Mesenchymal stem cell (in vitro differentiated cells and primary cell): ENCODE measurements at regions not wholly inside any gene's neighbourhood (a gene's known extent, or its start where the extent isn't known, plus 50 kb on each side); places are given as distances from the start of the nearest gene placed in this dataset.

ENCODE experiments used
- DNase-seq: peaks from one replicate; pipeline ENCODE4 v3.0.0-alpha.2; 2013
- H2AFZ ChIP-seq: one replicate; pipeline ENCODE4 v1.6.1; 2013; ENCODE audit warnings: low read depth, mild to moderate bottlenecking, control low read depth, inconsistent platforms, low read length, moderate library complexity
- H2AK5ac ChIP-seq: 2 replicates; pipeline ENCODE4 v1.6.1; 2013; ENCODE audit warnings: low read length, moderate library complexity, mild to moderate bottlenecking, inconsistent platforms; ENCODE audit not compliant: severe bottlenecking
- H2BK120ac ChIP-seq: one replicate; pipeline ENCODE4 v1.6.1; 2013; ENCODE audit warnings: low read depth, mild to moderate bottlenecking, inconsistent platforms, low read length, moderate library complexity
- H2BK12ac ChIP-seq, 2 experiments: one replicate each; pipeline ENCODE4 v1.6.1; 2013; ENCODE audit warnings: inconsistent platforms in 2 of 2, low read length in 2 of 2, mild to moderate bottlenecking in 2 of 2, moderate library complexity in 2 of 2, control low read depth in 1 of 2
- H2BK15ac ChIP-seq: one replicate; pipeline ENCODE4 v1.6.1; 2013; ENCODE audit warnings: mild to moderate bottlenecking, low read depth, inconsistent platforms; ENCODE audit not compliant: poor library complexity, severe bottlenecking
- H2BK5ac ChIP-seq: 2 replicates; pipeline ENCODE4 v1.6.1; 2013; ENCODE audit warnings: low read depth, mild to moderate bottlenecking, low read length, control low read depth, inconsistent platforms; ENCODE audit not compliant: poor library complexity, severe bottlenecking
- H3K14ac ChIP-seq, 2 experiments: one replicate each; pipeline ENCODE4 v1.6.1; 2013; ENCODE audit warnings: inconsistent platforms in 2 of 2, low read length in 2 of 2, control low read depth in 1 of 2, mild to moderate bottlenecking in 1 of 2, moderate library complexity in 1 of 2
- H3K18ac ChIP-seq, 2 experiments: one replicate each; pipeline ENCODE4 v1.6.1; 2013; ENCODE audit warnings: inconsistent platforms in 2 of 2, low read length in 2 of 2, control low read depth in 1 of 2, low read depth in 1 of 2, mild to moderate bottlenecking in 1 of 2
- H3K23ac ChIP-seq, 2 experiments: one replicate each; pipeline ENCODE4 v1.6.1; 2013; ENCODE audit warnings: inconsistent platforms in 2 of 2, low read length in 2 of 2, mild to moderate bottlenecking in 2 of 2, moderate library complexity in 2 of 2, control low read depth in 1 of 2
- H3K27ac ChIP-seq: 2 replicates; pipeline ENCODE4 v1.5.1; 2013; ENCODE audit warnings: mild to moderate bottlenecking, moderate library complexity, low read length, control low read depth, inconsistent platforms; ENCODE audit not compliant: poor library complexity, severe bottlenecking
- H3K27me3 ChIP-seq, 2 experiments: 2 replicates each; pipeline versions ENCODE4 v1.6.1 to v1.7.0; 2013; ENCODE audit warnings: low read length in 2 of 2, mild to moderate bottlenecking in 2 of 2, moderate library complexity in 2 of 2, control low read depth in 1 of 2, inconsistent platforms in 1 of 2; ENCODE audit not compliant: control insufficient read depth in 1 of 2, insufficient read depth in 1 of 2
- H3K36me3 ChIP-seq, 2 experiments: 2 replicates each; pipeline versions ENCODE4 v1.6.1 to v1.7.0; 2013; ENCODE audit warnings: low read length in 2 of 2, control low read depth in 1 of 2, inconsistent platforms in 1 of 2, low read depth in 1 of 2, mild to moderate bottlenecking in 1 of 2; ENCODE audit not compliant: insufficient read depth in 2 of 2, control insufficient read depth in 1 of 2
- H3K4ac ChIP-seq, 2 experiments: one replicate each; pipeline ENCODE4 v1.6.1; 2013; ENCODE audit warnings: inconsistent platforms in 2 of 2, low read length in 2 of 2, mild to moderate bottlenecking in 2 of 2, moderate library complexity in 2 of 2, control low read depth in 1 of 2, low read depth in 1 of 2
- H3K4me1 ChIP-seq: 2 replicates; pipeline ENCODE4 v1.6.1; 2013; ENCODE audit warnings: low read depth, low read length, control low read depth; ENCODE audit not compliant: control insufficient read depth, insufficient read depth
- H3K4me2 ChIP-seq: 2 replicates; pipeline ENCODE4 v1.6.1; 2013; ENCODE audit warnings: low read length, mild to moderate bottlenecking, inconsistent platforms; ENCODE audit not compliant: poor library complexity, severe bottlenecking
- H3K4me3 ChIP-seq, 2 experiments: 2 replicates each; pipeline versions ENCODE4 v1.5.1 to v1.7.0; 2013; ENCODE audit warnings: low read length in 2 of 2, mild to moderate bottlenecking in 2 of 2, control low read depth in 1 of 2, low read depth in 1 of 2; ENCODE audit not compliant: insufficient read depth in 1 of 2
- H3K79me1 ChIP-seq: replicated peaks from 2 replicates; pipeline ENCODE4 v1.6.1; 2013; ENCODE audit warnings: mild to moderate bottlenecking, control low read depth, low read length, inconsistent platforms; ENCODE audit not compliant: poor library complexity, severe bottlenecking
- H3K9ac ChIP-seq: 2 replicates; pipeline ENCODE4 v1.7.0; 2013; ENCODE audit warnings: mild to moderate bottlenecking, low read length, moderate library complexity
- H3K9me3 ChIP-seq: 2 replicates; pipeline ENCODE4 v1.7.0; 2013; ENCODE audit warnings: mild to moderate bottlenecking, low read length; ENCODE audit not compliant: control insufficient read depth
- H4K8ac ChIP-seq: one replicate; pipeline ENCODE4 v1.6.1; 2013; ENCODE audit warnings: inconsistent platforms, mild to moderate bottlenecking, low read length, moderate library complexity
- H4K91ac ChIP-seq: one replicate; pipeline ENCODE4 v1.6.1; 2013; ENCODE audit warnings: mild to moderate bottlenecking, low read length, inconsistent platforms
- WGBS: methylation state at CpG from one replicate; pipeline ENCODE4 v1.1.7; 2013; ENCODE audit warnings: mixed read lengths; 5-methylcytosine and 5-hydroxymethylcytosine counted together

DNA sequence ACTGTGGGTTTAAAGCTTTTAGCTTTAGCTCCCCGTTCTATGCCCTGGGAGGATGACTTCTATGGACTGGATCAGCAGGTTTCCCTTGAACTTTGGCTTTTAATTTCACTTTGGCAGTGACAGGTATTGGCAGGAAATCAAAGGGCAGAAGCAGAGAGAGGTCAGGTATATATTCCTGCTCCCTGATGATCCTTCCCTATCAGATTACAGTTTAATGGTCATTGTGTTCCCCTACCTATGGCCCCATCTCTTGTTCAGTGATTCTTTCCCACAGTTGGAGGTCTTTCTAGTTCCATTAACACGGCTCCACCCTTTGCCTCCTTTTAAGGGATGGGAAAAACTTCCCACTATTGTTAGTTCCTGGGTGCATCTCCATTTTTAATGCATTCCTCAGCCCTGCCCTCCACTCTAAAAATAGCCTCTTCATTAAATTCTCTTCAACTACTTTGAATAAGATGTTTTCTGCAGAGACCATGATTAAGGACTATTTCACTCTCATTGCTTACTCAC lies 107.8 kb upstream of the TMEM47 start:
- Histone ChIP-seq H3K4ac (no peak overlapping the region), H3K18ac (no peak overlapping the region), H3K9me3 (no peaks in the 10 kb centered on the region), H4K8ac (no peak overlapping the region), H3K9ac (no peak overlapping the region), H2AK5ac (no peak overlapping the region), H2BK15ac (no peak overlapping the region), H2AFZ (no peak overlapping the region), H3K27me3 (no peaks in the 10 kb centered on the region), H3K27ac (no peak overlapping the region), H3K14ac (no peak overlapping the region), H3K36me3 (no peaks in the 10 kb centered on the region), H4K91ac (no peak overlapping the region), H2BK120ac (no peak overlapping the region), H3K4me1 (no peaks in the 10 kb centered on the region), H2BK12ac (no peak overlapping the region), H3K79me1 (no peaks in the 10 kb centered on the region), H3K4me2 (no peak overlapping the region), H3K23ac (no peak overlapping the region), H3K4me3 (no peak overlapping the region), H2BK5ac (no peak overlapping the region)
- 61% methylated on average over 2 of the region's 2 CpGs for WGBS
- DNase-seq = no peak

GRCh38 chrX:34768290-34768689 lies 111.2 kb upstream of the TMEM47 start:
- Histone ChIP-seq H3K18ac (no peak overlapping the region), H4K91ac (no peak overlapping the region), H2BK5ac (no peak overlapping the region), H3K4ac (no peak overlapping the region), H3K27ac (no peak overlapping the region), H2BK120ac (no peak overlapping the region), H3K27me3 (no peaks in the 10 kb centered on the region), H3K79me1 (no peaks in the 10 kb centered on the region), H3K4me2 (no peak overlapping the region), H3K4me3 (no peak overlapping the region), H3K4me1 (no peaks in the 10 kb centered on the region), H3K36me3 (no peaks in the 10 kb centered on the region), H2BK12ac (no peak overlapping the region), H3K14ac (no peak overlapping the region), H4K8ac (no peak overlapping the region), H3K9me3 (no peaks in the 10 kb centered on the region), H3K9ac (no peak overlapping the region), H3K23ac (no peak overlapping the region), H2BK15ac (no peak overlapping the region), H2AFZ (no peak overlapping the region), H2AK5ac (no peak overlapping the region)
- no CpG with 5 or more reads among the region's 2 CpGs for WGBS
- DNase-seq = no peak

- Histone ChIP-seq H3K4me1 (no peaks in the 10 kb centered on the region), H3K79me1 (no peaks in the 10 kb centered on the region), H3K23ac (no peak overlapping the region), H2AK5ac (no peak overlapping the region), H3K9ac (no peak overlapping the region), H3K4me3 (no peak overlapping the region), H3K14ac (no peak overlapping the region), H3K36me3 (no peaks in the 10 kb centered on the region), H2BK5ac (no peak overlapping the region), H3K27me3 (no peaks in the 10 kb centered on the region), H4K91ac (no peak overlapping the region), H2BK15ac (no peak overlapping the region), H3K27ac (no peak overlapping the region), H2BK12ac (no peak overlapping the region), H2AFZ (no peak overlapping the region), H3K18ac (no peak overlapping the region), H2BK120ac (no peak overlapping the region), H3K4me2 (no peak overlapping the region), H3K4ac (no peak overlapping the region), H3K9me3 (no peaks in the 10 kb centered on the region), H4K8ac (no peak overlapping the region)
- 100% methylated on average over 1 of the region's 1 CpG for WGBS
- DNase-seq = no peak
Observed at GRCh38 chrX:34770511-34770910, 113.4 kb upstream of the TMEM47 start.

DNA sequence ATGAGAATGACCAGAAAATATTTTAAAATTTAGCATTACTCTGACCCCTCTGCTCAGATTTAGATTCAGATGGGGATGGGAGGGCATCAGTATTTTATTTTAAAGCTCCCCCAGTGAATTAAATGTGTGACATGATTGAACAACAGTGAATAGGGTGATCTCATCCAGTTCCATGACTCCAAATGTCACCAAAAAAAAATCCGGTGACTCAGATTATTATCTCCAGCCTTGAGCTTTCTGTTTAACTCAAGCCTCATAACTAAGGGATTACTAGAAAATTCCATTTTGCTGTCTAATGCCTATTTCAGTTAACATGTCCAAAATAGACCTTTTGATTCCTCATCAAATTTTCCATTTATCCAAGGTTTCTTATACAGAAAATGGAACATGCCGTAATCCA lies 121.8 kb upstream of the TMEM47 start:
- Histone ChIP-seq H2BK12ac (no peak overlapping the region), H3K4me3 (no peak overlapping the region), H3K36me3 (no peaks in the 10 kb centered on the region), H2BK15ac (no peak overlapping the region), H3K4me2 (no peak overlapping the region), H2AFZ (no peak overlapping the region), H4K91ac (no peak overlapping the region), H3K79me1 (no peaks in the 10 kb centered on the region), H3K9me3 (no peaks in the 10 kb centered on the region), H2AK5ac (no peak overlapping the region), H3K9ac (peak overlapping the region; percentile 48), H2BK5ac (no peak overlapping the region), H3K4ac (no peak overlapping the region), H2BK120ac (no peak overlapping the region), H3K27ac (no peak overlapping the region), H3K4me1 (no peaks in the 10 kb centered on the region), H3K27me3 (no peaks in the 10 kb centered on the region), H3K23ac (no peak overlapping the region), H3K14ac (no peak overlapping the region), H4K8ac (no peak overlapping the region), H3K18ac (no peak overlapping the region)
- WGBS = 37% methylated on average over 2 of the region's 2 CpGs
- peak; percentile 74 for DNase-seq
